Nephron (organoid): ENCODE measurements at regions not wholly inside any gene's neighbourhood (a gene's known extent, or its start where the extent isn't known, plus 50 kb on each side); places are given as distances from the start of the nearest gene placed in this dataset.
"Not testable (repeated sequence)": the region's sequence is repeated elsewhere in the genome, so short reads cannot be mapped to it uniquely, and the experiment has no call there.

Experiments
- H3K27ac Mint-ChIP-seq, 3 experiments: 2 replicates each; pipeline ENCODE4 v1.8.0; 2020; ENCODE audit warnings: mixed read lengths in 3 of 3, mild to moderate bottlenecking in 2 of 3, moderate library complexity in 1 of 3
- H3K27me3 Mint-ChIP-seq: 2 replicates; pipeline ENCODE4 v1.8.0; 2021; ENCODE audit warnings: low read depth, mild to moderate bottlenecking, moderate library complexity, mixed read lengths
- H3K36me3 Mint-ChIP-seq: 2 replicates; pipeline ENCODE4 v1.8.0; 2020; ENCODE audit warnings: low read depth, mixed read lengths
- H3K4me1 Mint-ChIP-seq: 2 replicates; pipeline ENCODE4 v1.8.0; 2020; ENCODE audit warnings: mixed read lengths
- H3K4me3 Mint-ChIP-seq, 3 experiments: 2 replicates each; pipeline ENCODE4 v1.8.0; 2020; ENCODE audit warnings: mild to moderate bottlenecking in 3 of 3, mixed read lengths in 3 of 3, moderate library complexity in 2 of 3
- H3K9me3 Mint-ChIP-seq: 2 replicates; pipeline ENCODE4 v1.8.0; 2020; ENCODE audit warnings: mixed read lengths
- CTCF ChIP-seq, 3 experiments: fragments of 200-600 bp; sonication (generic); IDR thresholded peaks; one replicate each; pipeline ENCODE4 v1.5.0; 2021; ENCODE audit warnings: antibody characterized with exemption in 3 of 3; ENCODE audit not compliant: unreplicated experiment in 3 of 3

GRCh38 chr18:8999872-9000271, 102.6 kb upstream of the NDUFV2 start:
- no peaks in the 10 kb centered on the region for H3K36me3 Mint-ChIP-seq
- no peak overlapping the region for H3K27ac Mint-ChIP-seq
- H3K4me3 Mint-ChIP-seq, result no peak overlapping the region
- H3K9me3 Mint-ChIP-seq, result peaks cover 23% of the 10 kb centered on the region
- peaks cover 18% of the 10 kb centered on the region for H3K27me3 Mint-ChIP-seq
- H3K4me1 Mint-ChIP-seq, result peaks cover 20% of the 10 kb centered on the region
- no peak for TF ChIP-seq CTCF (IDR thresholded peaks at IDR 0.05; ENCODE audit: unreplicated experiment in 3 of 3)

GRCh38 chr18:9000733-9001132, 101.8 kb upstream of the NDUFV2 start:
- H3K27me3 Mint-ChIP-seq, result peaks cover 18% of the 10 kb centered on the region
- H3K36me3 Mint-ChIP-seq, result no peaks in the 10 kb centered on the region
- H3K4me1 Mint-ChIP-seq, result peaks cover 20% of the 10 kb centered on the region
- no peak overlapping the region for H3K4me3 Mint-ChIP-seq
- H3K9me3 Mint-ChIP-seq, result peaks cover 23% of the 10 kb centered on the region
- H3K27ac Mint-ChIP-seq, result peak overlapping the region in 1 of 3 experiments; percentile 10
- TF ChIP-seq CTCF (IDR thresholded peaks at IDR 0.05; ENCODE audit: unreplicated experiment in 3 of 3), result no peak

GRCh38 chr18:9001209-9001608, 101.3 kb upstream of the NDUFV2 start:
- Mint-ChIP-seq H3K27me3 (peaks cover 18% of the 10 kb centered on the region), H3K36me3 (no peaks in the 10 kb centered on the region), H3K4me1 (peaks cover 20% of the 10 kb centered on the region), H3K9me3 (peaks cover 20% of the 10 kb centered on the region), H3K27ac (no peak overlapping the region), H3K4me3 (no peak overlapping the region)
- TF ChIP-seq CTCF (IDR thresholded peaks at IDR 0.05; ENCODE audit: unreplicated experiment in 3 of 3), result no peak

- Mint-ChIP-seq H3K9me3 (peaks cover 15% of the 10 kb centered on the region), H3K36me3 (no peaks in the 10 kb centered on the region), H3K4me3 (no peak overlapping the region), H3K27ac (no peak overlapping the region), H3K27me3 (peaks cover 8% of the 10 kb centered on the region), H3K4me1 (peaks cover 20% of the 10 kb centered on the region)
- TF ChIP-seq CTCF (IDR thresholded peaks at IDR 0.05; ENCODE audit: unreplicated experiment in 3 of 3), result no peak
These were observed 98.9 kb upstream of the NDUFV2 start for GRCh38 chr18:9003406-9004100.

GRCh38 chr18:9004308-9004707, 98.2 kb upstream of the NDUFV2 start:
- not testable (repeated sequence) for H3K27ac Mint-ChIP-seq, H3K27me3 Mint-ChIP-seq, H3K4me3 Mint-ChIP-seq, H3K36me3 Mint-ChIP-seq
- Mint-ChIP-seq H3K4me1 (peaks cover 15% of the 10 kb centered on the region), H3K9me3 (peaks cover 15% of the 10 kb centered on the region)

- H3K27me3 Mint-ChIP-seq, H3K4me1 Mint-ChIP-seq, H3K27ac Mint-ChIP-seq, H3K36me3 Mint-ChIP-seq, H3K4me3 Mint-ChIP-seq: not testable (repeated sequence)
- peaks cover 10% of the 10 kb centered on the region for H3K9me3 Mint-ChIP-seq
These were observed 94.8 kb upstream of the NDUFV2 start for GRCh38 chr18:9007700-9008099.

GRCh38 chr18:9008200-9008708, 94.2 kb upstream of the NDUFV2 start:
- Mint-ChIP-seq H3K27me3 (peaks cover 4% of the 10 kb centered on the region), H3K4me1 (no peaks in the 10 kb centered on the region), H3K36me3 (no peaks in the 10 kb centered on the region), H3K27ac (no peak overlapping the region), H3K4me3 (no peak overlapping the region), H3K9me3 (peaks cover 6% of the 10 kb centered on the region)
- TF ChIP-seq CTCF (IDR thresholded peaks at IDR 0.05; ENCODE audit: unreplicated experiment in 3 of 3), result no peak
